ENCODE measurements at regions not wholly inside any gene's neighbourhood (a gene's known extent, or its start where the extent isn't known, plus 50 kb on each side); places are given as distances from the start of the nearest gene placed in this dataset.

GRCh38 chr2:226327830-226328229 lies 471.8 kb downstream of the IRS1 start:
- no peaks in the 10 kb centered on the region for H4K20me1 ChIP-seq (ENCODE audit: low read depth, low read length)
- no peaks in the 10 kb centered on the region for H3K27me3 ChIP-seq (ENCODE audit: low read length)
- no peak overlapping the region for H3K4me2 ChIP-seq (ENCODE audit: low read depth, low read length, poor library complexity, severe bottlenecking)
- no peak overlapping the region for H3K4me3 ChIP-seq (ENCODE audit: insufficient read depth, low read length, poor library complexity, severe bottlenecking)
- H3K27ac ChIP-seq (ENCODE audit: low read depth, low read length): no peak overlapping the region
- H3K9ac ChIP-seq (ENCODE audit: low read length): no peak overlapping the region
- H3K79me2 ChIP-seq (ENCODE audit: insufficient read depth, low read length): no peaks in the 10 kb centered on the region
- H3K36me3 ChIP-seq (ENCODE audit: low read length): no peaks in the 10 kb centered on the region
- no peak overlapping the region for H2AFZ ChIP-seq (ENCODE audit: low read depth, low read length, severe bottlenecking)
- H3K9me2 ChIP-seq (replicated peaks; ENCODE audit: insufficient read depth, low read length): no peaks in the 10 kb centered on the region
- H3F3A ChIP-seq (ENCODE audit: insufficient read depth): no peaks in the 10 kb centered on the region
- no peaks in the 10 kb centered on the region for H3K9me3 ChIP-seq (ENCODE audit: insufficient read depth, low read length)
- TF ChIP-seq CTCF (IDR thresholded peaks at IDR 0.05; ENCODE audit: insufficient read depth, low read length, poor library complexity, severe bottlenecking) (no peak), EZH2phosphoT487 (conservative IDR thresholded peaks at IDR 0.05; ENCODE audit: low read length) (no peak)

GRCh38 chr2:226325526-226325925 lies 474.1 kb downstream of the IRS1 start:
- Histone ChIP-seq H3F3A (ENCODE audit: insufficient read depth) (no peaks in the 10 kb centered on the region), H4K20me1 (ENCODE audit: low read depth, low read length) (no peaks in the 10 kb centered on the region), H3K9ac (ENCODE audit: low read length) (no peak overlapping the region), H2AFZ (ENCODE audit: low read depth, low read length, severe bottlenecking) (no peak overlapping the region), H3K36me3 (ENCODE audit: low read length) (no peaks in the 10 kb centered on the region), H3K9me3 (ENCODE audit: insufficient read depth, low read length) (no peaks in the 10 kb centered on the region), H3K27ac (ENCODE audit: low read depth, low read length) (no peak overlapping the region), H3K4me3 (ENCODE audit: insufficient read depth, low read length, poor library complexity, severe bottlenecking) (no peak overlapping the region), H3K27me3 (ENCODE audit: low read length) (no peaks in the 10 kb centered on the region), H3K79me2 (ENCODE audit: insufficient read depth, low read length) (no peaks in the 10 kb centered on the region), H3K4me2 (ENCODE audit: low read depth, low read length, poor library complexity, severe bottlenecking) (no peak overlapping the region), H3K9me2 (replicated peaks; ENCODE audit: insufficient read depth, low read length) (no peaks in the 10 kb centered on the region)
- TF ChIP-seq EZH2phosphoT487 (conservative IDR thresholded peaks at IDR 0.05; ENCODE audit: low read length): no peak
- no peak for TF ChIP-seq CTCF (IDR thresholded peaks at IDR 0.05; ENCODE audit: insufficient read depth, low read length, poor library complexity, severe bottlenecking)

GRCh38 chr2:226320076-226320948 lies 479.3 kb downstream of the IRS1 start:
- Histone ChIP-seq H3K36me3 (ENCODE audit: low read length) (no peaks in the 10 kb centered on the region), H3F3A (ENCODE audit: insufficient read depth) (no peaks in the 10 kb centered on the region), H3K9me3 (ENCODE audit: insufficient read depth, low read length) (no peaks in the 10 kb centered on the region), H3K4me2 (ENCODE audit: low read depth, low read length, poor library complexity, severe bottlenecking) (no peak overlapping the region), H4K20me1 (ENCODE audit: low read depth, low read length) (no peaks in the 10 kb centered on the region), H3K4me3 (ENCODE audit: insufficient read depth, low read length, poor library complexity, severe bottlenecking) (no peak overlapping the region), H3K9ac (ENCODE audit: low read length) (no peak overlapping the region), H2AFZ (ENCODE audit: low read depth, low read length, severe bottlenecking) (no peak overlapping the region), H3K27me3 (ENCODE audit: low read length) (no peaks in the 10 kb centered on the region), H3K27ac (ENCODE audit: low read depth, low read length) (no peak overlapping the region), H3K9me2 (replicated peaks; ENCODE audit: insufficient read depth, low read length) (no peaks in the 10 kb centered on the region), H3K79me2 (ENCODE audit: insufficient read depth, low read length) (no peaks in the 10 kb centered on the region)
- no peak for TF ChIP-seq CTCF (IDR thresholded peaks at IDR 0.05; ENCODE audit: insufficient read depth, low read length, poor library complexity, severe bottlenecking)
- TF ChIP-seq EZH2phosphoT487 (conservative IDR thresholded peaks at IDR 0.05; ENCODE audit: low read length): no peak
